ENCODE measurements at regions not wholly inside any gene's neighbourhood (a gene's known extent, or its start where the extent isn't known, plus 50 kb on each side); places are given as distances from the start of the nearest gene placed in this dataset.

DNA sequence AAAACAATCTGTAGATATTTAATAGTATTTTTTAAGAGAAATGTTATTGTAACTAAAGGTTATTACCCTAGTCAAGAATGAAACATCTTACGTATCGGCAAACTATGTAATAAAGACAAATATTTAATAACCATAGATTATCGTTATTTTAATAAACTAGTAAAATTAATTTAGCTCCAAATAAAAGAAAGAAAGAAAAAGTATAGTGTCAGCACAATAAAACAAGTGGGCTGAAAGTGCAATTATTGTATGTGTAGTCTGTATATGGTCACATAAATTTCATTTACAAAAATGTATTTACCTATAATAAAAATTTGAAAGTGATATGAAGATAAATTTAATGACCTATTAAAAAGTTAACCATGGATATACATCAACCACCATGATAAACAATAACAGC lies 1258.4 kb upstream of the MIR17HG start:
- Histone ChIP-seq H3K4me3 (ENCODE audit: insufficient read depth, low read length, poor library complexity, severe bottlenecking) (no peak overlapping the region), H3K4me2 (ENCODE audit: low read depth, low read length, poor library complexity, severe bottlenecking) (no peak overlapping the region), H4K20me1 (ENCODE audit: low read depth, low read length) (no peaks in the 10 kb centered on the region), H3K9ac (ENCODE audit: low read length) (no peak overlapping the region), H3F3A (ENCODE audit: insufficient read depth) (no peaks in the 10 kb centered on the region), H3K27me3 (ENCODE audit: low read length) (no peaks in the 10 kb centered on the region), H2AFZ (ENCODE audit: low read depth, low read length, severe bottlenecking) (no peak overlapping the region), H3K9me2 (replicated peaks; ENCODE audit: insufficient read depth, low read length) (no peaks in the 10 kb centered on the region), H3K36me3 (ENCODE audit: low read length) (no peaks in the 10 kb centered on the region), H3K9me3 (ENCODE audit: insufficient read depth, low read length) (no peaks in the 10 kb centered on the region), H3K27ac (ENCODE audit: low read depth, low read length) (no peak overlapping the region), H3K79me2 (ENCODE audit: insufficient read depth, low read length) (no peaks in the 10 kb centered on the region)
- TF ChIP-seq EZH2phosphoT487 (conservative IDR thresholded peaks at IDR 0.05; ENCODE audit: low read length) = no peak
- TF ChIP-seq, protein P1, sequence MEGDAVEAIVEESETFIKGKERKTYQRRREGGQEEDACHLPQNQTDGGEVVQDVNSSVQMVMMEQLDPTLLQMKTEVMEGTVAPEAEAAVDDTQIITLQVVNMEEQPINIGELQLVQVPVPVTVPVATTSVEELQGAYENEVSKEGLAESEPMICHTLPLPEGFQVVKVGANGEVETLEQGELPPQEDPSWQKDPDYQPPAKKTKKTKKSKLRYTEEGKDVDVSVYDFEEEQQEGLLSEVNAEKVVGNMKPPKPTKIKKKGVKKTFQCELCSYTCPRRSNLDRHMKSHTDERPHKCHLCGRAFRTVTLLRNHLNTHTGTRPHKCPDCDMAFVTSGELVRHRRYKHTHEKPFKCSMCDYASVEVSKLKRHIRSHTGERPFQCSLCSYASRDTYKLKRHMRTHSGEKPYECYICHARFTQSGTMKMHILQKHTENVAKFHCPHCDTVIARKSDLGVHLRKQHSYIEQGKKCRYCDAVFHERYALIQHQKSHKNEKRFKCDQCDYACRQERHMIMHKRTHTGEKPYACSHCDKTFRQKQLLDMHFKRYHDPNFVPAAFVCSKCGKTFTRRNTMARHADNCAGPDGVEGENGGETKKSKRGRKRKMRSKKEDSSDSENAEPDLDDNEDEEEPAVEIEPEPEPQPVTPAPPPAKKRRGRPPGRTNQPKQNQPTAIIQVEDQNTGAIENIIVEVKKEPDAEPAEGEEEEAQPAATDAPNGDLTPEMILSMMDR (IDR thresholded peaks at IDR 0.05; ENCODE audit: insufficient read depth, low read length, poor library complexity, severe bottlenecking) = no peak

DNA sequence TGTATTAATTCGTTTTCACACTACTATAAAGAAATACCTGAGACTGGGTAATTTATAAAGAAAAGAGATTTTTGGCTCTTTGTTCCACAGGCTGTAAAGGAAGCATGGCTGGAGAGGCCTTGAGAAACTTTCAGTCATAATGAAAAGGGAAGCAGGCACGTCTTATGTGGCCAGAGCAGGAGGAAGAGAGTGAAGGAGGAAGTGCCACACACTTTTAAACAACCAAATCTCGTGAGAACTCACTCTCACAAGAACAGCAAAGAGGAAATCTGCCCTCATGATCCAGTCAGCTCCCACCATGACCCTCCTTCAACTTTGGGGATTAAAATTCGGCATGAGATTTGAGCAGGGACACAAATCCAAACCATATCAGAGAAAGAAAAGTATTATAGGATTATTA lies 1255.9 kb upstream of the MIR17HG start:
- no peak overlapping the region for H3K27ac ChIP-seq (ENCODE audit: low read depth, low read length)
- H3K27me3 ChIP-seq (ENCODE audit: low read length) = no peaks in the 10 kb centered on the region
- H3K4me2 ChIP-seq (ENCODE audit: low read depth, low read length, poor library complexity, severe bottlenecking) = no peak overlapping the region
- no peaks in the 10 kb centered on the region for H3K36me3 ChIP-seq (ENCODE audit: low read length)
- H3K9me3 ChIP-seq (ENCODE audit: insufficient read depth, low read length) = no peaks in the 10 kb centered on the region
- no peak overlapping the region for H3K9ac ChIP-seq (ENCODE audit: low read length)
- H3F3A ChIP-seq (ENCODE audit: insufficient read depth) = no peaks in the 10 kb centered on the region
- no peak overlapping the region for H2AFZ ChIP-seq (ENCODE audit: low read depth, low read length, severe bottlenecking)
- no peaks in the 10 kb centered on the region for H4K20me1 ChIP-seq (ENCODE audit: low read depth, low read length)
- no peaks in the 10 kb centered on the region for H3K9me2 ChIP-seq (replicated peaks; ENCODE audit: insufficient read depth, low read length)
- no peaks in the 10 kb centered on the region for H3K79me2 ChIP-seq (ENCODE audit: insufficient read depth, low read length)
- no peak overlapping the region for H3K4me3 ChIP-seq (ENCODE audit: insufficient read depth, low read length, poor library complexity, severe bottlenecking)
- TF ChIP-seq EZH2phosphoT487 (conservative IDR thresholded peaks at IDR 0.05; ENCODE audit: low read length) = no peak
- TF ChIP-seq, protein P1 (IDR thresholded peaks at IDR 0.05; ENCODE audit: insufficient read depth, low read length, poor library complexity, severe bottlenecking) = no peak

DNA sequence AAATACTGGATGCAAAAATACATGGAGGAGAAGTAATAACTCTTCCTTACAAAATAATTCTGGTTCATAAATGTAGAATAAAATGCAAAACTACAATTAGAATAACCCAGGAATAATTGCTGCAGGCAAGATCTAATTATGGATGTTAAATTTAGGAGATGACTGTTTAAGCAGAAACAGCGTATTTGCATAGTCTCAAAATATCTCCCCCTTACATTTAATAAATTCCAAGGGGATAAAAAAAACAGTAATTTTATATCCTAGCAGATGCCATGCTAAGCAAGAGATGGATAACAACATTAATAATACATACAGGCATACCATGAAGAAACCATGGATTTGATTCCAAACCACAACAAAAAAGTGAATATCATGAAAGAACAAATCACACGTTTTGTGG lies 1253.1 kb upstream of the MIR17HG start:
- Histone ChIP-seq H4K20me1 (ENCODE audit: low read depth, low read length) (no peaks in the 10 kb centered on the region), H3K4me3 (ENCODE audit: insufficient read depth, low read length, poor library complexity, severe bottlenecking) (no peak overlapping the region), H3K9ac (ENCODE audit: low read length) (no peak overlapping the region), H3K4me2 (ENCODE audit: low read depth, low read length, poor library complexity, severe bottlenecking) (no peak overlapping the region), H3F3A (ENCODE audit: insufficient read depth) (no peaks in the 10 kb centered on the region), H3K79me2 (ENCODE audit: insufficient read depth, low read length) (no peaks in the 10 kb centered on the region), H3K27me3 (ENCODE audit: low read length) (no peaks in the 10 kb centered on the region), H2AFZ (ENCODE audit: low read depth, low read length, severe bottlenecking) (no peak overlapping the region), H3K27ac (ENCODE audit: low read depth, low read length) (no peak overlapping the region), H3K9me2 (replicated peaks; ENCODE audit: insufficient read depth, low read length) (no peaks in the 10 kb centered on the region), H3K36me3 (ENCODE audit: low read length) (no peaks in the 10 kb centered on the region), H3K9me3 (ENCODE audit: insufficient read depth, low read length) (no peaks in the 10 kb centered on the region)
- TF ChIP-seq, protein P1 (IDR thresholded peaks at IDR 0.05; ENCODE audit: insufficient read depth, low read length, poor library complexity, severe bottlenecking) = no peak
- TF ChIP-seq EZH2phosphoT487 (conservative IDR thresholded peaks at IDR 0.05; ENCODE audit: low read length) = no peak
